LNCaP clone FGC (cell line): ENCODE measurements at regions not wholly inside any gene's neighbourhood (a gene's known extent, or its start where the extent isn't known, plus 50 kb on each side); places are given as distances from the start of the nearest gene placed in this dataset.

Source experiments
- DNase-seq: peaks from one replicate; pipeline ENCODE4 v3.0.0-alpha.2; 2011; ENCODE audit warnings: low read depth
- H3K4me3 ChIP-seq: 2 replicates; pipeline ENCODE4 v1.5.1; 2011; ENCODE audit warnings: mild to moderate bottlenecking, low read depth, low read length, control low read depth
- CTCF ChIP-seq: IDR thresholded peaks from 2 replicates; pipeline ENCODE4 v1.5.1; 2012; ENCODE audit warnings: mild to moderate bottlenecking; ENCODE audit not compliant: control insufficient read depth, insufficient read depth; ENCODE audit errors: extremely low read depth

- no peak for TF ChIP-seq CTCF
- H3K4me3 ChIP-seq = no peak overlapping the region
- DNase-seq = no peak
Measured at GRCh38 chr6:170052991-170053821, 237.7 kb downstream of the DLL1 start.

- no peak for TF ChIP-seq CTCF
- no peak for DNase-seq
- H3K4me3 ChIP-seq = no peak overlapping the region
Measured at GRCh38 chr6:170051229-170052172, 239.4 kb downstream of the DLL1 start.

DNA sequence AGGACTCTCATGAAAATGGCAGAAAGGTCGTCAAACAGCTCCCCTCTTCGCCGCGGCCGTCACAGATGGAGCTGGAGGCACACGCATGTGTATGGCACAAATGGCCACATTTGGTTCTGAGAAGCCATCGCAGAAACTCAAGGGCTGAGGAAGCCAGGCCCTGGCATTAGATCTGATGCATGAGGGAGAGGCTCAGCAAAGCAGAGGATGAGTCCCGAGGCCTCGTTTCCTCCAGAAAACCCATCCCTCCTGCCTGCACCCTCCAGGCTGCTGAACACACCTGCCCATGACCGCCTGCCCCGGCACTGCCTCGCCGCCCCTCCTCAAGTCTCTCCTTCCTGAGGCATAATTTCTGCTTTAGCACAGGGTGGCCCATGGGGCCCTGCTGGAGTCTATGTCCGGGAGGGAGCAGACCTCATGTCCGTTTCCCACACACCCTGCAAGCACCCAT lies 240.3 kb downstream of the DLL1 start:
- TF ChIP-seq CTCF = no peak
- no peak for DNase-seq
- H3K4me3 ChIP-seq = no peak overlapping the region

GRCh38 chr6:170049641-170050561 lies 241.0 kb downstream of the DLL1 start:
- no peak overlapping the region for H3K4me3 ChIP-seq
- no peak for DNase-seq
- no peak for TF ChIP-seq CTCF

DNA sequence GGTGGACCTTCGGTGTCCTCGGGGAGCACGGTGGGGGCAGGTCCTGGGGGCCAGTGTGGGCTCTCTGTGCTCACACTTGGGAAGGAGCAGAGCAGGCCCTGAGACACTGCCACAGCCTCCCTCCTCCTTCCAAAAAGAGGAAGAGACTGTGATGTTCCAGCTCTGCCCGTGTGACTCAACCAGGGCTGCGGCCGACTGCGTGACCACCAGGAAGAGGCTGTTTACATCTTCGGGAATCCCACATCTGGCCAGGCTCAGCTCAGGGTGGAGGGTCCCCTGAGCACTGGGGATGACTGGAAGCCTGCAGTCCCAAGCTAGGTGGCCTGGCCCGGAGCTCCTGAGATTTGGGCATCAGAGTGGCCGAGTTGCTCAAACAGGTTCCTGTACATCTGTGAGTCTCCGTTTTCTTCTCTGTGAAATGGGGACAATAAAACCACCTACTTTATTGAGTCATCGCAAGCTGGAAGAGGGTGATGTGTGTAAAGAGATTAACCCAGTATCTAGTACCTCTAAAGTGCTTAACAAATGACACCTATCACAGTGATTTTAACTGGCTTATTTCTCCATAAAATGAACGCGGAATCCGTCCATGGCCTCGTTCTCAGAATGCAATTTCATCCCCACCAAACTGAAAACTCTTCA lies 242.1 kb downstream of the DLL1 start:
- no peak for TF ChIP-seq CTCF
- H3K4me3 ChIP-seq = no peak overlapping the region
- DNase-seq = no peak

DNA sequence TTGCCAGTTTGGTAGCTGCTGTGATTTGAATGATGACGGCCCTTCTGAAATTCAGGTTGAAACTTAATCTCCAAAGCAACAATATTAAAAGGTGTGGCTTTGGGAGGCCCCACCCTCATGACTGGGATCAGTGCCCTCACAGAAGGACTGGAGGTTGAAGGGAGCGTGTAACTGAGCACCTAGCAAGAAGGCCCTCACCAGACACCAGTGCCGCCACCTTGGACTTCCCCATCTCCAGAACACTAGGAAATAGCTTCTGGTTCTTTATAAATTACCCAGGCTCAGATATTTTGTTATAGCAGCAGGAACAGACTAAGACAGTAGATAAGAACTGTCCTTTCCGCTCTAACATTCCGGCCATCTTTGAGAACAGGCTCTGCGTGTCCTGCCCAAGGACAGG lies 243.1 kb downstream of the DLL1 start:
- no peak for DNase-seq
- TF ChIP-seq CTCF = no peak
- no peak overlapping the region for H3K4me3 ChIP-seq
